DMS53 treated with DMSO at 0.1 percent for 48 hours (cell line): ENCODE measurements at regions not wholly inside any gene's neighbourhood (a gene's known extent, or its start where the extent isn't known, plus 50 kb on each side); places are given as distances from the start of the nearest gene placed in this dataset.

Experiments used
- DNase-seq: peaks from one replicate; lab custom pipeline; 2025; ENCODE audit not compliant: unreplicated experiment; lab: John Stamatoyannopoulos, UW

GRCh38 chr17:52294301-52294700, 135.8 kb upstream of the CA10 start:
- DNase-seq, result no peak

- DNase-seq, result no peak
Observed at GRCh38 chr17:52287611-52288010, 129.1 kb upstream of the CA10 start.

GRCh38 chr17:52283872-52284271, 125.4 kb upstream of the CA10 start:
- no peak for DNase-seq

DNA sequence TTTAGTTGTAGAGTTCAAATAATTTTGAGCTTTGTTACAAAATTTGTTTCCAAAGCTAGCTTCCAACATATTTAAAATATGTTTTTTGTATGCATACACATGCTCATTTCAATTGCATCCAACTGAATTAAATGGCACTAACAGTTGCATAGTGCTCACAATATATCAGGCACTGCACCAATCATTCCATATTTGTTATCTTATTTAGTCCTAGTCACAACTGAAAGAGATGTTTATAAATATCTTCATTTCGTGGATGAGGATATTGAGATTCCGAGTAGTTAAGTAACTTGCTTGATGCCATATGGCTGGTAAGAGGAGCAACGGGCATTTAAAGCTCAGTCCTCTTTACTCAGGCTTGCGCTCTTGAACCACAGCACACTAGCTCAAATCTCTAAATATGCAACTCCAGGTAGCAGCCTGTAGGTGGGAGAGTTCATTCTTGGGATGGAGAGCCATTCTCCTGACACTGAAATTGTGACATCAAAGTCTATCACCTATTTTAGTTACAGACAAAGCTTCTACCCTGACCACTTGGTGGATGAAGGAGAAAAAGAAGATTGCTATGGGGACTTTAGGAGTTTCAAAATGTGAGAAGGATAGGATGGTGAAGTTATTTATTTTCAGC, 118.0 kb upstream of the CA10 start:
- DNase-seq, result no peak

- no peak for DNase-seq
Observed at GRCh38 chr17:52271781-52272180, 113.3 kb upstream of the CA10 start.

GRCh38 chr17:52255347-52255746, 96.8 kb upstream of the CA10 start:
- no peak for DNase-seq

- no peak for DNase-seq
Observed at GRCh38 chr17:52244689-52245088, 86.2 kb upstream of the CA10 start.

DNA sequence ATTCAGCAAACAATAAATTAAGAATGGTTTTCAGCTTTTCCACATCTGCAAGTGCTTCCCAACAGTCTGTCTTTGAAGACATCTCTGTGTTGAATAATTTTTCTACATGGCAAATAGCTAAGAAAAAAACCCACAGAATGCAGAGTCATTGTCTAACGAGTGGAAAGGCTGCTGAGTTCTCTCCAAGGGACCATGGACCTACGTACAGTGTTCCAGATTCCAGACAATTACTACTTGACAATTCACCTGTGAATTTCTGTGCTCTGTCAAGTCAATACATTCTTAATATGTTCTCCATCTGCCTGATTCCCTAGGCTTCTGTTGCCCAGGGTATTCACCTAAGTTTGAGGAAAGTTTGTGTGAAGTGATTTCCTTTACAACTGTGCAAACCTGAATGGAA, 83.8 kb upstream of the CA10 start:
- DNase-seq, result no peak

DNA sequence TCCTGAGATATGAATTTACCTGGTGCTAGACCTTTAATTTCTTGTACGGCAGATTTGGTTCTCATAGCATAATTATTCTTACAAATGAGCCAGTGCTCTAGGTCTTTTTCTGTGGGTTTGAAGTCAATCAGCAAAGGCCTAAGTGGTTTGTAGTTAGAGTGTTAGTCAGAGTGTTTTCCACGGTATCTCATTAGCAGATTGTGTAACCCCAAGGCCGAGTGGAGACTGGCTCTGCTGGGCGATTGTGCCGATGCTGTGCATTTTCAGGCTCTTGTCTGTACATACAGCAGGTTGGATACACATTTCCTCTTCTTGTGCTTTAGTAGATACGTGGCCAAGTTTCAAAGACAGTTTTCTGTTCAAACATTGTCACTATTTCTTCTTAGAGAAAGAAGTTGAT, 78.6 kb upstream of the CA10 start:
- DNase-seq, result no peak

GRCh38 chr17:52235516-52235915, 77.0 kb upstream of the CA10 start:
- DNase-seq, result no peak

- no peak for DNase-seq
Observed at GRCh38 chr17:52233632-52234031, 75.1 kb upstream of the CA10 start.

DNA sequence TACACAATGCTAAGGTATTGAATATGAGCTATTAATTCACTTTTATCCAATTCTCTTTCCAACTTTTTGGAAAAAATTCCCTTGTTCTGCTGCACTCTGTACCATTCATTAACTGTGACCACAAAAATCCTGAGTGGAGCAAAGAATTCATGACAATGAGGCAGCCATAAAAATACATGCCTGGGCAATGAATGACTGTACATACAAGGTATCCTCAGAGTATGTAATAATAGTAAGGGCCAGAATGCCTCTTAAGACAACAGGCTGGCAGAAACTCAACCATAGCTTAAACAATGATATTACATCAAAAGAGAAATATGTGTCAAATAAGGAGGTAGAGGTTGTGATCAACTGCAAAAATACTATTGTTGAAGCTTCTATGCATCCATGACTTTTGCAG, 74.7 kb upstream of the CA10 start:
- no peak for DNase-seq

DNA sequence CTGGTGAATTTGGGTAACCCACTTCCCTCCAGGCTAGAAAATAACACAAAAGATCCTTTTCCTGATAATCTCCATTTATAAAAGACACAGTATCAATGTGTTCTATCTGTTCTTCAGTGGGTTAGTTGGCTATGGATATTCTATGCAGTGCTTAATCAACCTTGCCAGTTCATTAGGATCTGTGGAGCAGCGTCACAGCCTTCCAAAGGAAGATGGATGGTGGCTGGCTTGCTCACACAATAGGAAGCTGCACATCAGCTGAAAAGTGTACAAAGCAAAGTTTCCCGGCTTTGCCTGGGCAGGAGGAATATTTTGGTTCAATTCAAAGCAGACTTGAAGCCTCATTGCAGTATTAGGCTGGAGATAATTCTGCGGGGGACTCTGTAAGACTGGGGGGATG, 70.3 kb upstream of the CA10 start:
- DNase-seq, result no peak

DNA sequence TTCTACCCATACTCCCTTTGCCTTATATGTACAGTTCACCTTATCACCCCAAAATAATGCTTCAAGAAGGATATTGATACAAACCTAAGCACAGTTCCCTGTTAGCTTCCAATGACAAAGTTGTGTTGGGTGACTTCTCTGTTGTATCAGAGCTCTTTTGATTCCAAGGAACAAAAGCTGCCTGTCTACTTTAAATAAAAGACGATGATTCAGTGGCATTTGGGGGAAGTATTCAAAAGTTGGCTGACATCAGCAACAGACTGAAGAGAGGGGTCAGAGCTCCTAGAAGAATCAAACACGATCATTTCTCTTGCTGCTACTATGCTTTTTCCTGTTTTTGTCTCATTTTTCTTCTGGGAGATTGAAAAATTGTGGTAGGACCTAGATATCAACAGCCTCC, 69.4 kb upstream of the CA10 start:
- DNase-seq, result no peak

DNA sequence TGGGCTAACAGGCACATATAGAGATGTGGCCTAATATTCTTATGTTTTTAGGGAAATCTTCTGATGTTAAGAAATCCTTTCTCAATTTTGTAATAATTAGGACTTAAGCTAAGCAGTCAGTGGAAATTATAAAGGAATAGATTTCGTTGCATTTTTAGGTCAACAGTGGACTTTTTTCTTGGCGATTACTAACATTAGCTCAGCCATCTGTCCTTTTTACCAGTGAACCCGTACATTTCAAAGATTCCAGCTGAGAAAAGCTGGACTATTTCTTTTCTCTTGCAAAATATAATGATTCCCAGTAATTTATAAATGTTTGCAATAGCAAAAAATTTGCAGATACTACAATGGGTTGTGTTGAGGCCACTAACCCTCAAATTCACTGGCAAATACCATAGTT, 54.9 kb upstream of the CA10 start:
- no peak for DNase-seq

- DNase-seq, result no peak
Observed at GRCh38 chr17:52212851-52213250, 54.3 kb upstream of the CA10 start.

GRCh38 chr17:52209507-52209906, 51.0 kb upstream of the CA10 start:
- DNase-seq, result peak; percentile 18
